Lung (tissue), 11 donors: ENCODE measurements at regions not wholly inside any gene's neighbourhood (a gene's known extent, or its start where the extent isn't known, plus 50 kb on each side); places are given as distances from the start of the nearest gene placed in this dataset.

Experiments used
- ATAC-seq: fragments of 200-7000 bp; cut with Tn5 transposase; one replicate; pipeline ENCODE4 v1.9.1; 2020; ENCODE audit warnings: moderate number of reproducible peaks; ENCODE audit not compliant: insufficient read depth, low FRiP score
- DNase-seq, 3 donors: peaks; one replicate each; pipeline ENCODE4 v3.0.0-alpha.2; 2013 to 2017
- H3K27ac ChIP-seq, 2 donors: one replicate each; pipeline ENCODE4 v1.5.1; 2013; ENCODE audit warnings: mild to moderate bottlenecking in 2 of 2, moderate library complexity in 2 of 2, control low read depth in 1 of 2, inconsistent platforms in 1 of 2, low read depth in 1 of 2, low read length in 1 of 2
- H3K27me3 ChIP-seq, 3 donors: one replicate each; pipeline ENCODE4 v1.5.1; 2013; ENCODE audit warnings: low read length in 2 of 3; ENCODE audit not compliant: control insufficient read depth in 3 of 3, insufficient read depth in 3 of 3
- H3K36me3 ChIP-seq, 4 donors: one replicate each; pipeline ENCODE4 v1.5.1; 2013; ENCODE audit warnings: low read length in 4 of 4, mild to moderate bottlenecking in 1 of 4, moderate library complexity in 1 of 4; ENCODE audit not compliant: control insufficient read depth in 4 of 4, insufficient read depth in 4 of 4
- H3K4me1 ChIP-seq, 5 donors: one replicate each; pipeline ENCODE4 v1.5.1; 2013; ENCODE audit warnings: low read length in 5 of 5, mild to moderate bottlenecking in 2 of 5, moderate library complexity in 1 of 5; ENCODE audit not compliant: control insufficient read depth in 5 of 5, insufficient read depth in 5 of 5
- H3K4me3 ChIP-seq: one replicate; pipeline ENCODE4 v1.5.1; 2013; ENCODE audit warnings: mild to moderate bottlenecking, control low read depth, moderate library complexity
- H3K9ac ChIP-seq, 2 donors: one replicate each; pipeline ENCODE4 v1.5.1; 2013; ENCODE audit warnings: low read length in 2 of 2, control low read depth in 1 of 2; ENCODE audit not compliant: insufficient read depth in 1 of 2
- H3K9me3 ChIP-seq, 4 donors: one replicate each; pipeline ENCODE4 v1.5.1; 2013; ENCODE audit warnings: low read length in 3 of 4, mild to moderate bottlenecking in 1 of 4, moderate library complexity in 1 of 4; ENCODE audit not compliant: control insufficient read depth in 4 of 4, insufficient read depth in 3 of 4
- WGBS, 2 donors: extraction: QIAGEN DNeasy Blood & Tissue Kit; methylation state at CpG; one replicate each; pipeline ENCODE4 v1.1.7; 2013; 5-methylcytosine and 5-hydroxymethylcytosine counted together
- TF ChIP-seq, protein P1 (sequence below): IDR thresholded peaks from 2 replicates; pipeline ENCODE4 v1.5.1; 2012; ENCODE audit warnings: mild to moderate bottlenecking; ENCODE audit errors: control extremely low read depth, extremely low read depth
- donor health status: control.
- donor health status: control.
- donor health status: Bipolar disorder and iron deficiency.
- donor health status: healthy.
- donor health status: DM: yes; HTN: yes; CAD: no.

DNA sequence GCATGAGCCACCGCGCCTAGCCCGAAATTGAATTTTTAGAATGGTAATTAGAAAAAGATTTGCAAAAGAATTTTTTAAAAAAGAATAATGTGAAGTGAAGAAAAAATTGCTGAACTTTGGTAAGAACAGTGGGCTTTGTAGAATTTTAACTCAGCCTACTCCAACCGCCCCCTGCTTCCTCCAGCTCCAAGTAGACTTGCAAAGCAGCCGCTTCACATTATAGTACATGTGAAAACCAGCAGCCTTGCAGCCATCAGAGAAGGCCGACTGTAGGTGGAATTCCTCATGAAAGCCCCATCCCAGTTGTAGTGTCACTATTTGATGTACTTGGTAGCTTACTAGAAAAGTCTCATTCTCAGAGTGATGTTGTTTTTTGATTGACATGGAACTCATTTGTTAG, 835.6 kb downstream of the TBC1D32 start:
- TF ChIP-seq, protein P1, sequence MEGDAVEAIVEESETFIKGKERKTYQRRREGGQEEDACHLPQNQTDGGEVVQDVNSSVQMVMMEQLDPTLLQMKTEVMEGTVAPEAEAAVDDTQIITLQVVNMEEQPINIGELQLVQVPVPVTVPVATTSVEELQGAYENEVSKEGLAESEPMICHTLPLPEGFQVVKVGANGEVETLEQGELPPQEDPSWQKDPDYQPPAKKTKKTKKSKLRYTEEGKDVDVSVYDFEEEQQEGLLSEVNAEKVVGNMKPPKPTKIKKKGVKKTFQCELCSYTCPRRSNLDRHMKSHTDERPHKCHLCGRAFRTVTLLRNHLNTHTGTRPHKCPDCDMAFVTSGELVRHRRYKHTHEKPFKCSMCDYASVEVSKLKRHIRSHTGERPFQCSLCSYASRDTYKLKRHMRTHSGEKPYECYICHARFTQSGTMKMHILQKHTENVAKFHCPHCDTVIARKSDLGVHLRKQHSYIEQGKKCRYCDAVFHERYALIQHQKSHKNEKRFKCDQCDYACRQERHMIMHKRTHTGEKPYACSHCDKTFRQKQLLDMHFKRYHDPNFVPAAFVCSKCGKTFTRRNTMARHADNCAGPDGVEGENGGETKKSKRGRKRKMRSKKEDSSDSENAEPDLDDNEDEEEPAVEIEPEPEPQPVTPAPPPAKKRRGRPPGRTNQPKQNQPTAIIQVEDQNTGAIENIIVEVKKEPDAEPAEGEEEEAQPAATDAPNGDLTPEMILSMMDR, result no peak
- Histone ChIP-seq H3K27ac (no peak overlapping the region), H3K4me3 (no peak overlapping the region), H3K4me1 (no peaks in the 10 kb centered on the region), H3K36me3 (no peaks in the 10 kb centered on the region), H3K27me3 (no peaks in the 10 kb centered on the region), H3K9me3 (no peaks in the 10 kb centered on the region), H3K9ac (no peak overlapping the region)
- DNase-seq (no peak), ATAC-seq (no peak)
- WGBS, 2 donors, result 89 to 93% methylated on average over 6 of the region's 6 CpGs

DNA sequence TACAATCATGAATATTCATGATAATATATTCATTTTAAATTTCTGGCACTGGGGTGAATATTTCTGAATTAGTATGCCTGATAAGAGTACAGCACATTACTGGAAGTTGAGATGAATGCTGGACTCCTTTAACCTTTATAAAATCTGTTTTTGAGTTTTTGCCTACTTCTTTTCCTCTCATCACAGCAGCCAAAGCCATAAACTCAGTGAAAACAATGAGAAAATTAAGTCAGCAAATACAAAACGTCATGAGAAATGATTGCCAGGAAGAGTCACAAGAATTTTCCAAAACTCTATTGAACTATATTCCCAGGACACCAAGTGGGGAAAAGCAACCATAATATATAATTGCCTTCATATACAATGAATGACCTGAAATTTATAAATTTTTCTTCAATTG, 837.6 kb downstream of the TBC1D32 start:
- TF ChIP-seq, protein P1, result no peak
- ATAC-seq (no peak), DNase-seq (peak in 2 of 3 donors; percentile 3 to 4)
- Histone ChIP-seq H3K4me3 (no peak overlapping the region), H3K4me1 (no peaks in the 10 kb centered on the region), H3K9me3 (no peaks in the 10 kb centered on the region), H3K27ac (no peak overlapping the region), H3K36me3 (no peaks in the 10 kb centered on the region), H3K9ac (no peak overlapping the region), H3K27me3 (no peaks in the 10 kb centered on the region)
- WGBS, 2 donors, result 33 to 41% methylated on average over 1 of the region's 1 CpG

DNA sequence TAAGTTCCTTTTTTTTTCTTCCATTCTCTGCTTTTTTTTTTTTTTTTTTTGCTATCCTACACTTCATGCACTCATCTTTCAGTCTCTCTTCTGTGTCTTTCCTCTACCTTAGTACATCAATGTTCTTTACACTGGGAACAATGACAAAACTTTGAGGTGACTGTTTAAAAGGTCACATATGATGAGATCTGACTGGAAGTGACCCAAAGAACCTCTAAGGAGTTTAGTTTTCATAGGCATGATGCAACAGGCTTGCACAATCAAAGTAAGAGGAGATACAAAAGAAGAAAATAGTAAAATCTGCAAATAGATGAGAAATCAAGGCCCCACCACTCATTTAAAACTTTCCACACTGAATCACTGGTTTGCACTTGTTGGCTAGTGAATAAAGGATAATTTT, 840.8 kb downstream of the TBC1D32 start:
- no peak overlapping the region for H3K4me3 ChIP-seq
- no peaks in the 10 kb centered on the region for H3K27me3 ChIP-seq
- no peaks in the 10 kb centered on the region for H3K9me3 ChIP-seq
- DNase-seq (no peak), ATAC-seq (no peak)
- no peaks in the 10 kb centered on the region for H3K4me1 ChIP-seq
- no peak overlapping the region for H3K9ac ChIP-seq
- TF ChIP-seq, protein P1, result no peak
- H3K36me3 ChIP-seq, result no peaks in the 10 kb centered on the region
- H3K27ac ChIP-seq, result no peak overlapping the region

DNA sequence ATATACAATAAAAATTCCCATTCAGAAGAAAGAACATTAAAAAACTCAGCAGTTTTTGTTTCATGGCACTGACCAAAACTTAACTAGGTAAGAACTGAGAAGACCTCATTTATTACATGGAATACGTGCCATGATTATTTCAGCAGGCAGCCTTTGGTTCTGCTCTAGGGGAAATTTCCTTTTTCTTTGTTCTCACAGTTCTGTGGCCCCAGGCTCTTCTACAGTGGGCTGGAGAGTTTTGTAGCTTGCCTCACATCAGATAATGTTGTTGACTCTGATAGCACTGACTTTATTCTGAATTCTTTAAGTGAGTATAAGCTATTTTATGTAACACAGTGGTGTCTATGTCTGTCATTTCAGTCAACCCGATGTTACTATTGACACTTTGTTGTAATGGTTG, 844.3 kb downstream of the TBC1D32 start:
- TF ChIP-seq, protein P1, result no peak
- Histone ChIP-seq H3K9ac (no peak overlapping the region), H3K4me1 (no peaks in the 10 kb centered on the region), H3K27me3 (no peaks in the 10 kb centered on the region), H3K4me3 (no peak overlapping the region), H3K9me3 (no peaks in the 10 kb centered on the region), H3K36me3 (no peaks in the 10 kb centered on the region), H3K27ac (no peak overlapping the region)
- ATAC-seq, result no peak
- WGBS, 2 donors, result 80 to 84% methylated on average over 2 of the region's 2 CpGs
- no peak for DNase-seq
